C4-2B (cell line): ENCODE measurements at regions not wholly inside any gene's neighbourhood (a gene's known extent, or its start where the extent isn't known, plus 50 kb on each side); places are given as distances from the start of the nearest gene placed in this dataset.

Source experiments
- H3K27ac ChIP-seq: fragments of 450-650 bp; 2 replicates; pipeline ENCODE4 v1.5.1; 2017
- ZFX ChIP-seq: fragments of 450-650 bp; IDR thresholded peaks from 2 replicates; pipeline ENCODE4 v1.6.1; 2017
- TF ChIP-seq, protein P1 (sequence below): fragments of 450-650 bp; conservative IDR thresholded peaks from 2 replicates; pipeline ENCODE4 v1.5.1; 2017; ENCODE audit warnings: mild to moderate bottlenecking

DNA sequence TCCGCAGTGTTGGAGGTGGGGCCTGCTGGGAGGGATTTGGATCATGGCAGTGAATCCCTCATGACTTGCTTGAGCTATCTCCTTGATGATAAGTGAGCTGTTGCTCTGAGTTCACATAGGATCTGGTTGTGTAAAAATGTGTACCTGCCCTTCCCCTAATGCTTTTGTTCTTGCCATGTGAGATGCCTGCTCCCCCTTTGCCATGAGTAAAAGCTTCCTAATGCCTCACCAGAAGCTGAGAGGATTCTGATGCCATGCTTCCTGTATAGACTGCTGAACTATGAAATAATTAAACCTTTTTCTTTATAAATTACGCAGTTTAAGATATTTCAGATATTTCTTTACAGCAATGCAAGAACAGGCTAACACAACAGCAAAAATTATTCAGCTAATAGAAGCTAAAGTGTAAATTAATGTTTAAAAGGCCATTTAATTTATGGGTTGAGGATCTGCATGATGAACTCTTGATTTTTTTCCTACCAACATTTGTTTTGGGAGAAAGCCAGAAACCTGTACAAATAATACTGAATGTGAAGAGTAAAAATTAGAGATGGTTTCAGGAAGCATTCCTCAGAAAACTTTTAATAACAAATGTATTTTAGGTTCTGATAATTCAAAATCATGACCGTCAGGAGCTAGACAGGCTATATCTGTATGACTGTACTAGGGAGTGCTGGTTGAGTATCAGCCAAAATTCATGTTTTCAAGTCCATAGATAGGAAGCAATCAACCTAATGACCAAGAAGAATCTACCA is 177.5 kb upstream of the GRIA4 start:
- H3K27ac ChIP-seq, result no peak overlapping the region
- TF ChIP-seq, protein P1, sequence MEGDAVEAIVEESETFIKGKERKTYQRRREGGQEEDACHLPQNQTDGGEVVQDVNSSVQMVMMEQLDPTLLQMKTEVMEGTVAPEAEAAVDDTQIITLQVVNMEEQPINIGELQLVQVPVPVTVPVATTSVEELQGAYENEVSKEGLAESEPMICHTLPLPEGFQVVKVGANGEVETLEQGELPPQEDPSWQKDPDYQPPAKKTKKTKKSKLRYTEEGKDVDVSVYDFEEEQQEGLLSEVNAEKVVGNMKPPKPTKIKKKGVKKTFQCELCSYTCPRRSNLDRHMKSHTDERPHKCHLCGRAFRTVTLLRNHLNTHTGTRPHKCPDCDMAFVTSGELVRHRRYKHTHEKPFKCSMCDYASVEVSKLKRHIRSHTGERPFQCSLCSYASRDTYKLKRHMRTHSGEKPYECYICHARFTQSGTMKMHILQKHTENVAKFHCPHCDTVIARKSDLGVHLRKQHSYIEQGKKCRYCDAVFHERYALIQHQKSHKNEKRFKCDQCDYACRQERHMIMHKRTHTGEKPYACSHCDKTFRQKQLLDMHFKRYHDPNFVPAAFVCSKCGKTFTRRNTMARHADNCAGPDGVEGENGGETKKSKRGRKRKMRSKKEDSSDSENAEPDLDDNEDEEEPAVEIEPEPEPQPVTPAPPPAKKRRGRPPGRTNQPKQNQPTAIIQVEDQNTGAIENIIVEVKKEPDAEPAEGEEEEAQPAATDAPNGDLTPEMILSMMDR, result no peak
- TF ChIP-seq ZFX, result no peak

DNA sequence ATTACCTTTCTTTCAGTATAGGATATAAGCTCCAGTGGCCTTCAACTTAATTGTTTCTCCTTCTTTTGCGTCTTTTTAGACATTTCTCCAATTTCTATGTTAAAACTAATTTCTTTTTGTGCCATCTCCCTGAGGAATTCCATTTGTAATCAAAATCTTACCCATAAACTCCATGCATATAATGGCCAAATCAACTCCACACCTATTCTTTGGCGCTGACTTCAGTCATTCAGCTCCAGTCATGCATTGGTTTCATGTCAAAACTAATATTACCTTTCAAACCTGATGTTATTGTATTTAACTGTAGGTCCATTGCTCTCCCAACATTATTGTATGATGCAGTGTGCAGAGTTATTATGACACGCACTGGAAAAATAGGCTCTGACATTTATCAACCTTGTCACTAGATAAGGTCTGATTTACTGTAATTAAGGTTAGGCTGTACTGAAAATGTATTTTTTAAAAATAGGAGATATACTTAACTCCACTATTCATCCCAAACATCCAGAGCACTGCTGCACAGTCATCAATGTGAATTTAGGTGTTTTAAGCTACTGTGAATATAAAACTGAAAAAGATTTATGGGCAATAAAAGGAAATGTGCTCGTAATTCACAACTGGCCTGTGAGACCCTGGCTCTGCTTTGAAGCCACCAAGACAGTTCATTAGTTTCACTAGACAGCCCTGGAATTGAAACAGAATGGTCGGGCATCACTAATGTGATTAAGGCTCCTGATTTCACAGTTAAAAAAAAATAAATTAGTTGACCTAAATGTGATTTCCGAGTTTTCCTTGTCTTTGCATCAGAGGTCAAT is 180.6 kb upstream of the GRIA4 start:
- no peak for TF ChIP-seq ZFX
- TF ChIP-seq, protein P1, result no peak
- H3K27ac ChIP-seq, result no peak overlapping the region

DNA sequence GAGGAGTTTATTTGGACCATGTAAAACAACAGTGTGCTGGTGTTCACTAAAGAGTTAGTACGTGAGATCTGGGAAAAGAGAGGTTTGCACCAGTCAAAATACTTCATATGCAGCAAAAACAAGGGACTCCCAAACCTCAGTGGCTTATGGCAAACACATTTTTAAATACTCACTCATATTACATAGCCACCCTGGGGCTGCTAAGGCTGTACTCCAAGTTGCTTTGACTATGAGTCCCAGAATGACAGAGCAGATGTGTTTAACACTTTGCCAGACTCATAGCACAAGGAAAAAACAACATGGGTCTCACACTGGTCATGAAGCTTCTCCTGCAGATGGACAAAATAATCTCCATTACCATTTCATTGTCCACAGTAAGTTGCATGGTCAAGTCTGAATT is 202.8 kb upstream of the GRIA4 start:
- no peak overlapping the region for H3K27ac ChIP-seq
- TF ChIP-seq, protein P1, result no peak
- TF ChIP-seq ZFX, result no peak

DNA sequence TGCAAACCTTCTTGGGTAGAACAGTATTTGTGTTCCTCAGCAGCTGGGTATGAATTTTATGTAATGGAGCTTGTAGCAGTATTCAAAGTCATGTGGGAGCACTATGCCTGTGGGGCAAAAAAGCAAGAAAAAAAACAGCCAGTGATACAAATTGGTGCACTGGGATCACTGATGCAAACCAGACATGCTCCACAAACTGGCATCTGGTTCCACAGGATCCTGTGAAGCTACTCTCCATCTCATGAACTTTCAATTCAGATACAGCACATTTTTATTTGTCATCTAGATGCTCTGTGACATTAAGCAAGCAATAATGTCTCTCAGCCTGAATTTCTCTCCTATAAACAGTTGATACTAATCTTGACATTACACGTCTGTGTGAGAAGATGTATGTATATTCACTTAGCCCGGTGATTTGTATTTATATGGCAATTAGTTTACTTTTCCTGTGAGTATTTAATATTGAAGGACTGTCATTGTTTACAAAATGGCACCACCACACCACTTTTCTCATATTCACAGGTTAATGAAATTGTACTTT is 208.5 kb upstream of the GRIA4 start:
- no peak overlapping the region for H3K27ac ChIP-seq
- TF ChIP-seq ZFX, result no peak
- TF ChIP-seq, protein P1, result no peak

DNA sequence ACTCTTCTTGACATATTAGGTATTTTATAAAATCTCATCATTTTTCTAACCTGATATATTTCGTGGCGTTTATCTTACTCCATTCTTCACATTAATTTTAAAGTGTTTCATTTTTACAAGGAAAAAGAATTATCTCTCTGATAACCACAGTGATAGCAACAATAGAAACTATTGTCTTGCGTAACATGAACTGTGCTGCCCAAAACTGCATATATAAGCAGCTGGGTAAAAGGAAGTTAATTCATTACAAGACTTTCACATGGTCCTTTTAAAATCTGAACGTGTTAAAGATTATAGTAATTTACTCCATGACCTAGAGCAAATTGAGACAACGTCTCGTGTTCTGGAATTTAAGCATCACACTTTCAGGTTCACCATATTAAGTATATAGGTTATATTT is 210.4 kb upstream of the GRIA4 start:
- no peak overlapping the region for H3K27ac ChIP-seq
- TF ChIP-seq, protein P1, result no peak
- no peak for TF ChIP-seq ZFX

DNA sequence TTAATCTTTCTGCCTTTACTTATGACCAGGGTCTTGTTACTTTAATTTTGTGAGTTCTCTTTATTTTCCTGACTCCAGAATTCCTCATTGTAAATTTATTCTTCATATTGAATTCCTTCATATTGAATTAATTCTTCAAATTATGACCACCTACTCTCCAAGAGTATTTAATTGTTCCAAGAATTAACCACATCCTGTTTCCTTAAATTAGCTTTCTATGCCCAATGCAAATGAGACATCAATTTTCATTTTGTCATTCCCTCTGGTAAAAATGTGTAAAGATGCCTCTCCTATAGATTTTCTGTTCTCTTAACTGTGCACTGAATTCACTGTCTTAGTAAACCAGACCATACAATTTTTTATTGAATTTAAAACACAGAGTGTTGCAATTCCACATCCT is 211.2 kb upstream of the GRIA4 start:
- no peak for TF ChIP-seq ZFX
- TF ChIP-seq, protein P1, result no peak
- H3K27ac ChIP-seq, result no peak overlapping the region

DNA sequence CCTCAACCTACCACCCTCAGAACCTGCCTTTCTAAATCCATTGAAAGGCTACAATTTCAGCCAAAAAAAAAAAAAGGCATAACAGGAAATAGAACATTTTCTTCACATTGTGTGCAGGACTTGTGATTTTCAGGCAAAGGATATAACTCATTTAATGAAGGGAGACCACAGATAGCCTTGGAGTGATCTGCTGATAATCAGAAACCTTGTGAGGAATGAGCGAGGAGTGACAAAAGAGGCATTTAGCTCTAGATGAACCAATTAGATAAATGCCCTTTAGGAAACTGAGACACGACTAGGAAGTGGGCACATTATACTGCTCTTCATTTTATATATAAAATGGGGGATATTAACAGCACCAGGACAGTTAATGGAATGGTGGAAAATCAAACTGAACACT is 216.5 kb upstream of the GRIA4 start:
- TF ChIP-seq, protein P1, result no peak
- TF ChIP-seq ZFX, result no peak
- no peak overlapping the region for H3K27ac ChIP-seq
